ENCODE measurements at regions not wholly inside any gene's neighbourhood (a gene's known extent, or its start where the extent isn't known, plus 50 kb on each side); places are given as distances from the start of the nearest gene placed in this dataset.

DNA sequence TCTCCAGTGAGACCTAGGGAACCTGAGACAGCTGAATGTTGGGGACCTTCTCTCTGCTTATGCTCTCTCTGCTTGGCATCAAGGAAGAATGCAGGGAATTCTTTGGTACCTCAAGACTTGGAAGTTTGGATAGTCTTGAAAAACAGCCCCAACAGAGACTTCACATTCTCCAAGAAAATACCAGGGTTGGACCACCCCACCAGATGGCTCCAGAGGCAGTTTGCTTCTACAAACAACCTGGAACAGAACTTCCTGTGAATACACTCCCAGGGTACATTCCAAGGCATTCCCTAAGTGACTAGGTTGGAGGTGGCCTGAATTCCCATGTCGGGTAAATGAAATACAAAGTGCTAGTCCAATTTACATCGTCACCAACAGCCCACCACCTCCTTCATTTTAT is 314.4 kb downstream of the PMP22 start:
- TF ChIP-seq, protein P1, sequence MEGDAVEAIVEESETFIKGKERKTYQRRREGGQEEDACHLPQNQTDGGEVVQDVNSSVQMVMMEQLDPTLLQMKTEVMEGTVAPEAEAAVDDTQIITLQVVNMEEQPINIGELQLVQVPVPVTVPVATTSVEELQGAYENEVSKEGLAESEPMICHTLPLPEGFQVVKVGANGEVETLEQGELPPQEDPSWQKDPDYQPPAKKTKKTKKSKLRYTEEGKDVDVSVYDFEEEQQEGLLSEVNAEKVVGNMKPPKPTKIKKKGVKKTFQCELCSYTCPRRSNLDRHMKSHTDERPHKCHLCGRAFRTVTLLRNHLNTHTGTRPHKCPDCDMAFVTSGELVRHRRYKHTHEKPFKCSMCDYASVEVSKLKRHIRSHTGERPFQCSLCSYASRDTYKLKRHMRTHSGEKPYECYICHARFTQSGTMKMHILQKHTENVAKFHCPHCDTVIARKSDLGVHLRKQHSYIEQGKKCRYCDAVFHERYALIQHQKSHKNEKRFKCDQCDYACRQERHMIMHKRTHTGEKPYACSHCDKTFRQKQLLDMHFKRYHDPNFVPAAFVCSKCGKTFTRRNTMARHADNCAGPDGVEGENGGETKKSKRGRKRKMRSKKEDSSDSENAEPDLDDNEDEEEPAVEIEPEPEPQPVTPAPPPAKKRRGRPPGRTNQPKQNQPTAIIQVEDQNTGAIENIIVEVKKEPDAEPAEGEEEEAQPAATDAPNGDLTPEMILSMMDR (IDR thresholded peaks at IDR 0.05; ENCODE audit: low read length) = no peak
- no peak for TF ChIP-seq EZH2phosphoT487 (IDR thresholded peaks at IDR 0.05; ENCODE audit: low read length)
